DOHH2 (cell line): ENCODE measurements at regions not wholly inside any gene's neighbourhood (a gene's known extent, or its start where the extent isn't known, plus 50 kb on each side); places are given as distances from the start of the nearest gene placed in this dataset.

Experiments used
- H3F3A ChIP-seq: fragments of 200-600 bp; sonication (generic), shearing (Covaris generic); 2 replicates; pipeline ENCODE4 v1.6.0; 2016; ENCODE audit warnings: antibody characterized with exemption, mild to moderate bottlenecking; ENCODE audit not compliant: control insufficient read depth, insufficient read depth
- H3K27ac ChIP-seq: fragments of 200-600 bp; sonication (generic); 2 replicates; pipeline ENCODE4 v1.5.1; 2014; ENCODE audit warnings: low read depth, mild to moderate bottlenecking, low read length, moderate library complexity
- H3K27me3 ChIP-seq: fragments of 200-600 bp; sonication (generic); 2 replicates; pipeline ENCODE4 v1.6.1; 2014; ENCODE audit warnings: mild to moderate bottlenecking, low read length, mixed read lengths; ENCODE audit not compliant: control insufficient read depth
- H3K36me3 ChIP-seq: fragments of 200-600 bp; sonication (generic); 2 replicates; pipeline ENCODE4 v1.6.1; 2014; ENCODE audit warnings: mild to moderate bottlenecking, low read length, moderate library complexity, mixed read lengths; ENCODE audit not compliant: control insufficient read depth
- H3K4me1 ChIP-seq: fragments of 200-600 bp; sonication (generic); 2 replicates; pipeline ENCODE4 v1.6.1; 2014; ENCODE audit warnings: mild to moderate bottlenecking, low read length, mixed read lengths; ENCODE audit not compliant: control insufficient read depth
- H3K4me2 ChIP-seq: fragments of 200-600 bp; sonication (generic); 2 replicates; pipeline ENCODE4 v1.6.0; 2014; ENCODE audit warnings: mild to moderate bottlenecking, low read length, moderate library complexity
- H3K4me3 ChIP-seq: fragments of 200-600 bp; sonication (generic); 2 replicates; pipeline ENCODE4 v1.5.1; 2014; ENCODE audit warnings: mild to moderate bottlenecking, low read length, mixed read lengths
- H3K79me2 ChIP-seq: fragments of 200-600 bp; sonication (generic); 2 replicates; pipeline ENCODE4 v1.6.1; 2014; ENCODE audit warnings: mild to moderate bottlenecking, low read length, mixed read lengths; ENCODE audit not compliant: control insufficient read depth
- H3K9me2 ChIP-seq: fragments of 200-600 bp; sonication (generic); replicated peaks from 2 replicates; pipeline ENCODE4 v1.6.1; 2014; ENCODE audit warnings: mild to moderate bottlenecking, low read length, mixed read lengths; ENCODE audit not compliant: control insufficient read depth
- H3K9me3 ChIP-seq: fragments of 200-600 bp; sonication (generic); 2 replicates; pipeline ENCODE4 v1.6.1; 2014; ENCODE audit warnings: antibody characterized with exemption, low read length, mixed read lengths; ENCODE audit not compliant: control insufficient read depth, insufficient read depth
- H4K20me1 ChIP-seq: fragments of 200-600 bp; sonication (generic); 2 replicates; pipeline ENCODE4 v1.6.0; 2014; ENCODE audit warnings: low read depth, mild to moderate bottlenecking, antibody characterized with exemption, low read length, moderate library complexity; ENCODE audit not compliant: control insufficient read depth, insufficient read depth
- EZH2phosphoT487 ChIP-seq: fragments of 200-600 bp; sonication (generic); IDR thresholded peaks from 2 replicates; pipeline ENCODE4 v1.6.1; 2017; ENCODE audit warnings: borderline replicate concordance, mild to moderate bottlenecking, antibody characterized with exemption, low read length, moderate library complexity, mixed read lengths
- TF ChIP-seq, protein P1 (sequence below): fragments of 200-600 bp; sonication (generic); IDR thresholded peaks from one replicate; pipeline ENCODE4 v1.5.1; 2014; ENCODE audit warnings: antibody characterized with exemption, mild to moderate bottlenecking, low read depth, low read length; ENCODE audit not compliant: poor library complexity, severe bottlenecking

DNA sequence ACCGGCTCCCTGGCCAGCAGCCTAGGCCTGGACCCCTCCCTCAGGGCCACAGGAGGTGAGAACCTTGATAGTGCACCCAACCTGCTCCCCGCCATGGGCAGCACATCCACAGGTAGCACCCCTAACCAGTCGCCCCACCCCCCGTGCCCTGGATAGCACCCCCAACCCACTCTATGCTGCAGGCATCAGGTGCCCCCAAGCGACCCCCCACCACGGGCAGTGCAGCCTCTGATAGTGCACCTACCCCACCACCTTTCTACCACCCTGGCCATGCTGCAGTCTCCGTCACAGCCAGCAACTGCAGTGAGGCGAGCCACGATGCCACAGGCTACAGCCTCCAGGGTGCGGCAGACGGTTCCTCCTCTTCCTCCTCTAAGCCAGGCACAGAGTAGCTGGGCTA is 55.6 kb downstream of the SOWAHC start:
- H3K4me3 ChIP-seq = no peak overlapping the region
- no peaks in the 10 kb centered on the region for H4K20me1 ChIP-seq
- H3K4me1 ChIP-seq = no peaks in the 10 kb centered on the region

DNA sequence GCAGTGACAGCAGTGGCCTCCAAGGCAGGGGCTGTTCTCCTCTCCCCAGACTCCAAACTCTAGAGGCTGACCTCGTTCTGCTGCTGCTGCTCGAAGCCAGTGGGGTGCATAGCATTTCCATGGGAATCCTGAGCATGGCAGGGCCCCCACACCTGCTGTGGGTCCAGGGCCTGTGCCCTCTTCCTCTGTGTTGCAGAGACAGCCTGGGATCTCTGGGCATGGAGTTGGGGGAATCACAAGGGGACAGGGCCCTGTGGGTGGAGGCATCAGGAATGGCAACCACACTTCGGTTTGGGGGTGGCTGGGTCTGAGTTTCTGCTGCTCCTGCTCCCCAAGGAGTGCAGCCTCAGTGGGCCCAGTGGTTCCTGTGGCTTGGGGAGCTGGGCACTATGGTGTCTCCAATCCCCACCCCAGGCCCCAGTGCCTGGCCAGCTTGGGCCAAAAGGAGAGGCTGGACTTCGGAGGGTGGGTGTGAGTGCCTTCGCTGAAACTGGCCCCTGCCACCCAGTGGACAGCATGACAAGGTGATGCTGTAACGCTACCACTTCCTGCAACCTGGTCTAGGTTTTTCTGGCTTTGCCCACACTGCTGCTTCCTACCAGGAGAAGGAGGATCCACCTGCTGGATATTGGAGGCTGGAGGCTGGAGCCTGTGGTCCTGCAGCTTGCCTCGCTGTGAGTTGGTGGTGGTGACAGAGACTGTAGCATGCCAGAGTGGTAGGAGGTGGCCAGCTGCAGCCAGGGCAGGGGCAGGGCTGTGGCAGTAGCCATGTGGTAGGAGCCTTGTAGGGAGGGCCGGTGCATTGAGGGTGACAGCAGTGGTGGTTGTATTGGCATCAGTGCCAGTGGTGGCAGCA is 56.6 kb downstream of the SOWAHC start:
- H3K4me2 ChIP-seq = no peak overlapping the region
- no peaks in the 10 kb centered on the region for H3K79me2 ChIP-seq
- H3K9me3 ChIP-seq = no peaks in the 10 kb centered on the region
- no peaks in the 10 kb centered on the region for H3F3A ChIP-seq
- H4K20me1 ChIP-seq = no peaks in the 10 kb centered on the region
- no peak overlapping the region for H3K4me3 ChIP-seq
- no peaks in the 10 kb centered on the region for H3K36me3 ChIP-seq
- H3K27ac ChIP-seq = no peak overlapping the region
- H3K27me3 ChIP-seq = no peaks in the 10 kb centered on the region
- no peaks in the 10 kb centered on the region for H3K9me2 ChIP-seq
- H3K4me1 ChIP-seq = no peaks in the 10 kb centered on the region
- TF ChIP-seq, protein P1, sequence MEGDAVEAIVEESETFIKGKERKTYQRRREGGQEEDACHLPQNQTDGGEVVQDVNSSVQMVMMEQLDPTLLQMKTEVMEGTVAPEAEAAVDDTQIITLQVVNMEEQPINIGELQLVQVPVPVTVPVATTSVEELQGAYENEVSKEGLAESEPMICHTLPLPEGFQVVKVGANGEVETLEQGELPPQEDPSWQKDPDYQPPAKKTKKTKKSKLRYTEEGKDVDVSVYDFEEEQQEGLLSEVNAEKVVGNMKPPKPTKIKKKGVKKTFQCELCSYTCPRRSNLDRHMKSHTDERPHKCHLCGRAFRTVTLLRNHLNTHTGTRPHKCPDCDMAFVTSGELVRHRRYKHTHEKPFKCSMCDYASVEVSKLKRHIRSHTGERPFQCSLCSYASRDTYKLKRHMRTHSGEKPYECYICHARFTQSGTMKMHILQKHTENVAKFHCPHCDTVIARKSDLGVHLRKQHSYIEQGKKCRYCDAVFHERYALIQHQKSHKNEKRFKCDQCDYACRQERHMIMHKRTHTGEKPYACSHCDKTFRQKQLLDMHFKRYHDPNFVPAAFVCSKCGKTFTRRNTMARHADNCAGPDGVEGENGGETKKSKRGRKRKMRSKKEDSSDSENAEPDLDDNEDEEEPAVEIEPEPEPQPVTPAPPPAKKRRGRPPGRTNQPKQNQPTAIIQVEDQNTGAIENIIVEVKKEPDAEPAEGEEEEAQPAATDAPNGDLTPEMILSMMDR = no peak
- no peak for TF ChIP-seq EZH2phosphoT487

More for the DNA sequence above, 55.6 kb downstream of the SOWAHC start:
- no peaks in the 10 kb centered on the region for H3F3A ChIP-seq
- no peak overlapping the region for H3K4me2 ChIP-seq
- no peaks in the 10 kb centered on the region for H3K9me2 ChIP-seq
- H3K27ac ChIP-seq = no peak overlapping the region
- no peaks in the 10 kb centered on the region for H3K79me2 ChIP-seq
- no peak for TF ChIP-seq EZH2phosphoT487
- TF ChIP-seq, protein P1 = no peak
- no peaks in the 10 kb centered on the region for H3K9me3 ChIP-seq
- H3K36me3 ChIP-seq = no peaks in the 10 kb centered on the region
- no peaks in the 10 kb centered on the region for H3K27me3 ChIP-seq

DNA sequence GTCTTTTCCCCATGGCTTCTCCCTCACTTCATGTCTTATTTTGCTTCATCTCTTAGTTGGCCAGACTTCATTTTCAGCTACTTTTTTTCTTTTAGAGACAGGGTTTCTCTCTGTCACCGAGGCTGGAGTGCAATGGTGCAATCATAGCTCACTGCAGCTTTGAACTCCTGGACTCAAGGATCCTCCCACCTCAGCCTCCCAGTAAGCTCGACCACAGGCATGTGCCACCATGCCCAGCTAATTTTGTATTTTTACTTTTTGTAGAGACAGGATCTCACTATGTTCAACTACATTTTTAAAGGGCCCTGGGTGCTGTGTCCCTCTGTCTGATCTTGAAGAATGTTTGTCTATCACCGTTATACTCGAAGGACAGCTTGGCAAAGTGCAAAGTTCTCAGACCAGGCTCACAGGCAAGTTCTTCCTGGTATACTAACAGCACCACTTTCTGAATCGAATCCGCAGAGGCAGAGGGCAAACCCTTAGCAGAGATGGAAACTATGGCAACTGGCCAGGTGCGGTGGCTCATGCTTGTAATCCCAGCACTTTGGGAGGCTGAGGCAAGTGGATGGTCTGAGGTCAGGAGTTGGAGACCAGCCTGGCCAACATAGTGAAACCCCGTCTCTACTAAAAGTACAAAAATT is 60.9 kb downstream of the SOWAHC start:
- no peak overlapping the region for H3K4me2 ChIP-seq
- no peaks in the 10 kb centered on the region for H3K79me2 ChIP-seq
- H3K27ac ChIP-seq = no peak overlapping the region
- no peaks in the 10 kb centered on the region for H3F3A ChIP-seq
- no peaks in the 10 kb centered on the region for H3K9me3 ChIP-seq
- H3K9me2 ChIP-seq = no peaks in the 10 kb centered on the region
- no peak for TF ChIP-seq EZH2phosphoT487
- TF ChIP-seq, protein P1 = no peak
- no peak overlapping the region for H3K4me3 ChIP-seq
- no peaks in the 10 kb centered on the region for H3K36me3 ChIP-seq
- H4K20me1 ChIP-seq = no peaks in the 10 kb centered on the region
- H3K4me1 ChIP-seq = no peaks in the 10 kb centered on the region
- no peaks in the 10 kb centered on the region for H3K27me3 ChIP-seq
